HepG2 (cell line): ENCODE measurements at regions not wholly inside any gene's neighbourhood (a gene's known extent, or its start where the extent isn't known, plus 50 kb on each side); places are given as distances from the start of the nearest gene placed in this dataset.
A peak's percentile ranks its signal among the peaks of the same experiment; 100 is the strongest.

ENCODE experiments used
- ATAC-seq: fragments of 200-7000 bp; cut with Tn5 transposase; 3 replicates; pipeline ENCODE4 v1.9.1; 2020; ENCODE audit warnings: mild to moderate bottlenecking, moderate library complexity
- BruUV-seq: library from RNA; stranded (reverse); fragments of 400-500 nt; replicated peaks from 2 replicates; lab custom pipeline; 2021; lab: Mats Ljungman, UMichigan
- CTCF ChIA-PET: fragments of 300-600 bp; formaldehyde crosslinking; extraction: SDS; loops from one replicate; lab custom pipeline; 2021; ENCODE audit warnings: low total read pairs, inconsistent platforms, low intra/inter-chr PET ratio; lab: Yijun Ruan, JAX
- POLR2A ChIA-PET: fragments of 350-600 bp; sonication (Branson Sonifier 250); formaldehyde crosslinking; loops from one replicate; lab custom pipeline; 2020; ENCODE audit warnings: antibody characterized with exemption, inconsistent platforms; lab: Yijun Ruan, JAX
- DNase-seq: peaks from one replicate; pipeline ENCODE4 v3.0.0-alpha.2; 2015; ENCODE audit warnings: low spot score
- FAIRE-seq: peaks from 3 replicates; lab custom pipeline; 2011; peaks lifted over from hg19 to GRCh38; lab: Jason Lieb, UNC
- H2AFZ ChIP-seq: one replicate; pipeline ENCODE4 v1.6.1; 2011; ENCODE audit warnings: low read length, inconsistent platforms
- H3K27ac ChIP-seq: fragments of 300-600 bp; 3 replicates; pipeline ENCODE4 v1.8.0; 2011; ENCODE audit warnings: mixed run types, mild to moderate bottlenecking, mixed read lengths, low read length, inconsistent platforms; ENCODE audit not compliant: insufficient read depth; ENCODE audit errors: extremely low read length
- H3K27me3 ChIP-seq, 2 experiments: fragments of 200-600 bp in 1 of 2; 2 replicates in 1 of 2; 3 replicates in 1 of 2; pipeline versions ENCODE4 v1.6.0 to v1.8.0; 2011; ENCODE audit warnings: low read length in 2 of 2, mild to moderate bottlenecking in 2 of 2, moderate library complexity in 2 of 2, inconsistent platforms in 1 of 2; ENCODE audit not compliant: insufficient read depth in 2 of 2, control insufficient read depth in 1 of 2
- H3K36me3 ChIP-seq, 2 experiments: fragments of 200-600 bp in 1 of 2; replicated peaks in 1 of 2; 2 replicates in 1 of 2; 3 replicates in 1 of 2; pipeline versions ENCODE4 v1.5.1 to v1.8.0; 2011; ENCODE audit warnings: low read length in 2 of 2, inconsistent platforms in 1 of 2; ENCODE audit not compliant: insufficient read depth in 2 of 2, control insufficient read depth in 1 of 2
- H3K4me1 ChIP-seq: 2 replicates; pipeline ENCODE4 v1.5.1; 2012; ENCODE audit warnings: low read length, inconsistent platforms; ENCODE audit not compliant: insufficient read depth
- H3K4me2 ChIP-seq: 2 replicates; pipeline ENCODE4 v1.6.0; 2011; ENCODE audit warnings: low read depth, low read length, inconsistent platforms
- H3K4me3 ChIP-seq, 3 experiments: fragments of 200-600 bp in 1 of 3; sonication (generic), shearing (Covaris generic) in 1 of 3; replicated peaks in 1 of 3; 2 replicates each; pipeline ENCODE4 v1.5.1; 2011 to 2016; ENCODE audit warnings: low read length in 3 of 3, inconsistent platforms in 2 of 3, low read depth in 2 of 3, mild to moderate bottlenecking in 2 of 3, control low read depth in 1 of 3, mixed read lengths in 1 of 3; ENCODE audit not compliant: insufficient read depth in 1 of 3
- H3K79me2 ChIP-seq: one replicate; pipeline ENCODE4 v1.6.1; 2011; ENCODE audit warnings: low read length, inconsistent platforms; ENCODE audit not compliant: insufficient read depth
- H3K9ac ChIP-seq: 2 replicates; pipeline ENCODE4 v1.6.0; 2011; ENCODE audit warnings: mild to moderate bottlenecking, low read depth, low read length, inconsistent platforms; ENCODE audit not compliant: insufficient read depth
- H3K9me3 ChIP-seq: 2 replicates; pipeline ENCODE4 v1.5.1; 2012; ENCODE audit warnings: mild to moderate bottlenecking, low read length
- H4K20me1 ChIP-seq: 2 replicates; pipeline ENCODE4 v1.6.0; 2011; ENCODE audit warnings: inconsistent platforms, mild to moderate bottlenecking, low read length, moderate library complexity; ENCODE audit not compliant: insufficient read depth
- HNF4G ChIP-seq, 2 experiments: sonication (generic) in 1 of 2; formaldehyde crosslinking in 1 of 2; IDR thresholded peaks; 2 replicates each; pipeline versions ENCODE4 v1.4.0 to v1.6.1; 2011 to 2020; ENCODE audit warnings: borderline replicate concordance in 2 of 2, low read depth in 2 of 2, mild to moderate bottlenecking in 2 of 2, low read length in 1 of 2, missing genetic modification reagents in 1 of 2, moderate library complexity in 1 of 2
- POLR2G ChIP-seq: fragments of 200-400 bp; formaldehyde crosslinking; IDR thresholded peaks from 2 replicates; pipeline ENCODE4 v1.6.1; 2018; ENCODE audit warnings: mild to moderate bottlenecking, low read depth, low read length, moderate library complexity
- RAD51 ChIP-seq: fragments of 450-650 bp; IDR thresholded peaks from 2 replicates; pipeline ENCODE4 v1.6.1; 2016; ENCODE audit warnings: borderline replicate concordance
- ZNF124 ChIP-seq: sonication (generic); formaldehyde crosslinking; IDR thresholded peaks from 2 replicates; pipeline ENCODE4 v1.4.0; 2020; ENCODE audit warnings: missing genetic modification reagents
- ZNF607 ChIP-seq: sonication (generic); formaldehyde crosslinking; IDR thresholded peaks from 2 replicates; pipeline ENCODE4 v1.5.1; 2020; ENCODE audit warnings: missing genetic modification reagents, mild to moderate bottlenecking, borderline replicate concordance
- ZNF878 ChIP-seq: sonication (generic); formaldehyde crosslinking; IDR thresholded peaks from 2 replicates; pipeline ENCODE4 v1.8.1; 2023; ENCODE audit warnings: mild to moderate bottlenecking, missing genetic modification reagents, moderate library complexity
- WGBS: methylation state at CpG from one replicate; pipeline ENCODE4 v1.1.6; 2017; ENCODE audit warnings: low lambda C conversion rate; 5-methylcytosine and 5-hydroxymethylcytosine counted together
- in situ Hi-C: cut with HindIII; loops from 2 replicates; pipeline ENCODE4 v1.10.0; 2017; ENCODE audit warnings: low pct_unique_long_range_greater_than_20kb; ENCODE audit not compliant: extremely low pct_ligation_motif_present
- intact Hi-C: fragments of 100-400 bp; cut with micrococcal nuclease; formaldehyde crosslinking; loops from one replicate; pipeline ENCODE4 v1.10.0; 2022; ENCODE audit not compliant: unreplicated experiment
- TF ChIP-seq, protein P1 (sequence below), 2 experiments: fragments of 450-650 bp in 1 of 2; sonication (generic) in 1 of 2; formaldehyde crosslinking in 1 of 2; IDR thresholded peaks; 2 replicates each; pipeline versions ENCODE4 v1.6.1 to v1.8.0; 2016 to 2022; ENCODE audit warnings: antibody characterized with exemption in 1 of 2, mild to moderate bottlenecking in 1 of 2, missing genetic modification reagents in 1 of 2

DNA sequence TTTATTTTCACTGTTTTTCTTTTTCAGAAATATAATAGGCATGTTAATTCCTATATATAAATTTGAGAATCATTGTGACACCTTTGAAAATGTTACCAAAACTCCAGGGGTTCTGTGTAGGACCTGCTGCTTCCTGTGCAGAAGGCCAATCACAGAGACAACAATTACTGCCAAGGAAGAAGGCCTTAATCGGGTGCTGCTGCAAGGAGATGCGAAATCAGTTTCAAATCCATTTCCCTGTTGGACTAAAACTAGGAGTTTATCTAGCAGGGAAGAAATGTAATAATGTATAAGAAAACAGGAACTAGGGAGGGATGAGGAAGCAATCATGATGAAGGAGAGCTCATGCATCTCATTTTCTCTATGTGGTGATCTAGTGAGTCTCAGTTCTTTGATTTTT, 209.7 kb upstream of the NUDT12 start:
- Histone ChIP-seq H3K4me2 (no peak overlapping the region), H3K27me3 (no peaks in the 10 kb centered on the region; a peak in 1 of 5 replicates), H3K4me1 (no peaks in the 10 kb centered on the region), H2AFZ (no peak overlapping the region), H3K27ac (no peak overlapping the region), H3K9me3 (peaks cover 13% of the 10 kb centered on the region; the same call in 1 of the 2 replicates), H3K36me3 (no peaks in the 10 kb centered on the region), H4K20me1 (no peaks in the 10 kb centered on the region), H3K4me3 (no peak overlapping the region), H3K9ac (no peak overlapping the region), H3K79me2 (no peaks in the 10 kb centered on the region)
- ATAC-seq (no peak), DNase-seq (no peak), FAIRE-seq (no peak)
- in situ Hi-C loops (no loop called here), intact Hi-C loops (no loop called here)
- ChIA-PET CTCF (no interaction called here), POLR2A (no interaction called here)
- 2% methylated on average over 2 of the region's 2 CpGs for WGBS
- TF ChIP-seq, protein P1, sequence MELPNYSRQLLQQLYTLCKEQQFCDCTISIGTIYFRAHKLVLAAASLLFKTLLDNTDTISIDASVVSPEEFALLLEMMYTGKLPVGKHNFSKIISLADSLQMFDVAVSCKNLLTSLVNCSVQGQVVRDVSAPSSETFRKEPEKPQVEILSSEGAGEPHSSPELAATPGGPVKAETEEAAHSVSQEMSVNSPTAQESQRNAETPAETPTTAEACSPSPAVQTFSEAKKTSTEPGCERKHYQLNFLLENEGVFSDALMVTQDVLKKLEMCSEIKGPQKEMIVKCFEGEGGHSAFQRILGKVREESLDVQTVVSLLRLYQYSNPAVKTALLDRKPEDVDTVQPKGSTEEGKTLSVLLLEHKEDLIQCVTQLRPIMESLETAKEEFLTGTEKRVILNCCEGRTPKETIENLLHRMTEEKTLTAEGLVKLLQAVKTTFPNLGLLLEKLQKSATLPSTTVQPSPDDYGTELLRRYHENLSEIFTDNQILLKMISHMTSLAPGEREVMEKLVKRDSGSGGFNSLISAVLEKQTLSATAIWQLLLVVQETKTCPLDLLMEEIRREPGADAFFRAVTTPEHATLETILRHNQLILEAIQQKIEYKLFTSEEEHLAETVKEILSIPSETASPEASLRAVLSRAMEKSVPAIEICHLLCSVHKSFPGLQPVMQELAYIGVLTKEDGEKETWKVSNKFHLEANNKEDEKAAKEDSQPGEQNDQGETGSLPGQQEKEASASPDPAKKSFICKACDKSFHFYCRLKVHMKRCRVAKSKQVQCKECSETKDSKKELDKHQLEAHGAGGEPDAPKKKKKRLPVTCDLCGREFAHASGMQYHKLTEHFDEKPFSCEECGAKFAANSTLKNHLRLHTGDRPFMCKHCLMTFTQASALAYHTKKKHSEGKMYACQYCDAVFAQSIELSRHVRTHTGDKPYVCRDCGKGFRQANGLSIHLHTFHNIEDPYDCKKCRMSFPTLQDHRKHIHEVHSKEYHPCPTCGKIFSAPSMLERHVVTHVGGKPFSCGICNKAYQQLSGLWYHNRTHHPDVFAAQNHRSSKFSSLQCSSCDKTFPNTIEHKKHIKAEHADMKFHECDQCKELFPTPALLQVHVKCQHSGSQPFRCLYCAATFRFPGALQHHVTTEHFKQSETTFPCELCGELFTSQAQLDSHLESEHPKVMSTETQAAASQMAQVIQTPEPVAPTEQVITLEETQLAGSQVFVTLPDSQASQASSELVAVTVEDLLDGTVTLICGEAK (IDR thresholded peaks at IDR 0.05): no peak
- TF ChIP-seq, protein P1 (CRISPR knock-in tag; IDR thresholded peaks at IDR 0.05): no peak
- TF ChIP-seq POLR2G (no peak), ZNF878 (no peak), HNF4G (IDR thresholded peaks at IDR 0.05; ENCODE audit: borderline replicate concordance, low read depth, low read length) (no peak), HNF4G (CRISPR knock-in tag; IDR thresholded peaks at IDR 0.05; ENCODE audit: borderline replicate concordance, low read depth) (no peak), ZNF124 (CRISPR knock-in tag) (peak; percentile 92; the same call in 1 of the 2 replicates), ZNF607 (CRISPR knock-in tag) (no peak), RAD51 (no peak)
- no TSS peak for BruUV-seq
